Activated naive CD8-positive, alpha-beta T cell treated with anti-CD3 and anti-CD28 coated beads, Interleukin-2, amount 10 ng/mL, durations not matched to agents 7 days and 5 days (primary cell): ENCODE measurements at regions not wholly inside any gene's neighbourhood (a gene's known extent, or its start where the extent isn't known, plus 50 kb on each side); places are given as distances from the start of the nearest gene placed in this dataset.
"Not testable (repeated sequence)": the region's sequence is repeated elsewhere in the genome, so short reads cannot be mapped to it uniquely, and the experiment has no call there.

ENCODE experiments used
- ATAC-seq: fragments of 150-1000 bp; cut with Tn5 transposase; one replicate; pipeline ENCODE4 v1.10.0; 2021; ENCODE audit warnings: low read depth, moderate library complexity
- POLR2A ChIA-PET: fragments of 350-600 bp; sonication (Branson Sonifier 250); formaldehyde crosslinking; loops from one replicate; lab custom pipeline; 2021; ENCODE audit warnings: antibody characterized with exemption; lab: Charles Lee
- DNase-seq: peaks from one replicate; pipeline ENCODE4 v3.0.0; 2021
- H3K27ac Mint-ChIP-seq: one replicate; pipeline ENCODE4 v1.8.0; 2022; ENCODE audit warnings: mild to moderate bottlenecking, mixed read lengths
- H3K27me3 Mint-ChIP-seq: one replicate; pipeline ENCODE4 v1.8.0; 2022; ENCODE audit warnings: mild to moderate bottlenecking, moderate library complexity, mixed read lengths
- H3K36me3 Mint-ChIP-seq: one replicate; pipeline ENCODE4 v1.8.0; 2021; ENCODE audit warnings: mild to moderate bottlenecking, mixed read lengths
- H3K4me1 Mint-ChIP-seq: one replicate; pipeline ENCODE4 v1.8.0; 2021; ENCODE audit warnings: mixed read lengths
- H3K4me3 Mint-ChIP-seq: one replicate; pipeline ENCODE4 v1.8.0; 2022; ENCODE audit warnings: mild to moderate bottlenecking, moderate library complexity, mixed read lengths
- H3K9me3 Mint-ChIP-seq: one replicate; pipeline ENCODE4 v1.8.0; 2021; ENCODE audit warnings: mixed read lengths

DNA sequence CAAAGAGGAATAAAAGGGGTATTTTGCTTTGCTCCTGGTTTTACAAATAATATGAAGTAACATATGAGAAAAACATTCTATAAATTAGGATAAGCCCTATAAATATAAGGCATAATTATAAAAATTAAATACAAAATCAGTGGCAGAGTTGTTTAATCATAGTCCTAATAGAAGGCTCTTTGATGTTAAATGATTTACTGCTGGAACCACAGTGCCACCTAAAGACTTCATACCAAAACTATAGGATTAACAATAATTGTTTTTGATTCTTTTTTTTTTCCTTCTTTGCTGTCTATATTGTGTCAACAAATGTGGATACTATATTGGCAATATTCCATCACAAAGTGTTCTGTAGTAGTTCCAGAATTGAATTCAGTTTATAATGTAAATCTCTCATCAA is 837.7 kb upstream of the SLC39A10 start:
- no peaks in the 10 kb centered on the region for H3K4me1 Mint-ChIP-seq
- no peaks in the 10 kb centered on the region for H3K27me3 Mint-ChIP-seq
- DNase-seq: no peak
- H3K4me3 Mint-ChIP-seq: no peak overlapping the region
- no peak overlapping the region for H3K27ac Mint-ChIP-seq
- no peak for ATAC-seq
- no peaks in the 10 kb centered on the region for H3K9me3 Mint-ChIP-seq
- POLR2A ChIA-PET: no interaction called here
- no peaks in the 10 kb centered on the region for H3K36me3 Mint-ChIP-seq

DNA sequence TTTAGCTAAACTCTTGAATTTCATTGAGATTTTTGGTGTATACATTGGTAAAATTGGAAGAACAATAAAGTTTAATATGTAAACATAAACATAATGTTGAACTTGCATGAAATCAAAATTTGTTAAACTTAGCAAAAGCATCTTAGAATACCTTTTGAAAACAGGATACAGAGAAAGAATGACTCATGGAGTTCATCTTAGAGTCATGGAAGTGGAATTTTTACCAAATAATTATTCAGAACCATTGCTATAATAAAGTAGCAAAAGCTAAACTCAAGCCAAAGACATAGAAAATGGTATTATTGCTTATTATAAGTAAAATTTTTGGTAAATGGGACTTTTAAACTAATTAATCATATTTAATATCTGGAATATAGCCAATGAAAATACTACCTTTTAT is 841.6 kb upstream of the SLC39A10 start:
- no peaks in the 10 kb centered on the region for H3K9me3 Mint-ChIP-seq
- ATAC-seq (no peak), DNase-seq (no peak)
- H3K27ac Mint-ChIP-seq: no peak overlapping the region
- H3K4me3 Mint-ChIP-seq: no peak overlapping the region
- POLR2A ChIA-PET: no interaction called here
- H3K36me3 Mint-ChIP-seq: no peaks in the 10 kb centered on the region
- H3K4me1 Mint-ChIP-seq: no peaks in the 10 kb centered on the region
- H3K27me3 Mint-ChIP-seq: no peaks in the 10 kb centered on the region

DNA sequence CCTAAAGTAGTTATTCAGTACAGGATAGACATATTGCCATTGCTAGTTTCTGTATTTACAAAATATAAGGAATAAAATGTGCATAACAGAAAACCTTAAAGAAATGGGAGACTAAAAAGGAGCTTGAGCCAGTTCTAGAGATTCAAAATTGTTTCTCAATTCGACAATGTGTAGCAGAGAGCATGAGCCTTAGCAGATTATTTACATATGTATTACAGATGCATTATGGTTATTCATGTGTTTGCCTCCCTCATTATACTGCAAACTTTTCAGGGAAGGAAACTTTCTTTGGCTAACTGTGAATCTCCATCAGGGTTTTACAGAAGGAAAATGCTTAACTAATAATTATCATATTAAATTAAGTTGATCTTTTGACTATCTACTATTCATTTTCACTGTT is 854.4 kb upstream of the SLC39A10 start:
- Mint-ChIP-seq H3K27me3 (no peaks in the 10 kb centered on the region), H3K4me3 (no peak overlapping the region), H3K4me1 (no peaks in the 10 kb centered on the region), H3K27ac (no peak overlapping the region), H3K36me3 (no peaks in the 10 kb centered on the region), H3K9me3 (peaks cover 3% of the 10 kb centered on the region)
- ATAC-seq (no peak), DNase-seq (no peak)
- POLR2A ChIA-PET: no interaction called here

DNA sequence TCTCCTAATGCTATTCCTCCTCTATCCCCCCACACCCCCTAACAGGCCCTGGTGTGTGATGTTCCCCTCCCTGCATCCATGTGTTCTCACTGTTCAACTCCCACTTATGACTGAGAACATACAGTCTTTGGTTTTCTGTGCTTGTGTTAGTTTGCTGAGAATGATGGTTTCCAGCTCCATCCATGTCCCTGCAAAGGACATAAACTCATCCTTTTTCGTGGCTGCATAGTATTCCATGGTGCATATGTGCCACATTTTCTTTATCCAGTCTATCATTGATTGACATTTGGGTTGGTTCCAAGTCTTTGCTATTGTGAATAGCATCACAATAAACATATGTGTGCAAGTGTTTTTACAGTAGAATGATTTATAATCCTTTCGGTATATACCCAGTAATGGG is 870.0 kb upstream of the SLC39A10 start:
- ATAC-seq, H3K27ac Mint-ChIP-seq, H3K27me3 Mint-ChIP-seq, POLR2A ChIA-PET, H3K36me3 Mint-ChIP-seq, H3K4me1 Mint-ChIP-seq, H3K9me3 Mint-ChIP-seq, DNase-seq, H3K4me3 Mint-ChIP-seq: not testable (repeated sequence)

DNA sequence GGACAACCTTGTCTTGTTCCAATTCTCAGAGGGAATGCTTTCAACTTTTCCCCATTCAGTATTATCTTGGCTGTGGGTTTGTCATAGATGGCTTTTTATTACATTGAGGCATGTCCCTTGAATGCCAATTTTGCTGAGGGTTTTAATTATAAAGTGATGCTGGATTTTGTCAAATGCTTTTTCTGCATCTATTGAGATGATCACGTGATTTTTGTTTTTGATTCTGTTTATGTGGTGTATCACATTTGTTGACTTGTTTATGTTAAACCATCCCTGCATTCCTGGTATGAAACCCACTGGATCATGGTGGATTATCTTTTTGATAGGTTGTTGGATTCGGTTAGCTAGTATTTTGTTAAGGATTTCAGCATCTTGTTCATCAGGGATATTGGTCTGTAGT is 885.6 kb upstream of the SLC39A10 start:
- ATAC-seq, H3K27ac Mint-ChIP-seq, H3K4me3 Mint-ChIP-seq, POLR2A ChIA-PET, H3K9me3 Mint-ChIP-seq, H3K27me3 Mint-ChIP-seq, H3K36me3 Mint-ChIP-seq, H3K4me1 Mint-ChIP-seq, DNase-seq: not testable (repeated sequence)

DNA sequence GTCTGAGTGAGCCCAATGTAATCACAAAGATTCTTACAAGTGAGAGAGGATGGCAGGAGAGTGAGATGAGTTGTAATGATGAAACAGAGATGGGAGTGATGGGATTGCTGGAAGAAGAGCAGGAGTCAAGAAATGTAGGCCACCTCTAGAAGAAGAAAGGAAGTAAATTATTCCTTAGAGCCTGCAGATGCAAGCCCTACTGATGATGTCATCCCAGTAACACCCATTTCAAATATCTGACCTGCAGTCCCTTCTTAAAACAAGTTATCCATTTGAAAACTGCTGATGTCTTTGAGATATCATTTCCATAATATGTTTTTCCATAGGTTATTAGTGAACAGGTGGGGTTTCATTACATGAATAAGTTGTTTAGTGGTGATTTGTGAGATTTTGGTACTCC is 888.0 kb upstream of the SLC39A10 start:
- no peak for ATAC-seq
- POLR2A ChIA-PET: no interaction called here
- no peak overlapping the region for H3K4me3 Mint-ChIP-seq
- DNase-seq: no peak
- H3K27me3 Mint-ChIP-seq: peaks cover 3% of the 10 kb centered on the region
- no peak overlapping the region for H3K27ac Mint-ChIP-seq
- no peaks in the 10 kb centered on the region for H3K36me3 Mint-ChIP-seq
- H3K4me1 Mint-ChIP-seq: no peaks in the 10 kb centered on the region
- H3K9me3 Mint-ChIP-seq: no peaks in the 10 kb centered on the region

DNA sequence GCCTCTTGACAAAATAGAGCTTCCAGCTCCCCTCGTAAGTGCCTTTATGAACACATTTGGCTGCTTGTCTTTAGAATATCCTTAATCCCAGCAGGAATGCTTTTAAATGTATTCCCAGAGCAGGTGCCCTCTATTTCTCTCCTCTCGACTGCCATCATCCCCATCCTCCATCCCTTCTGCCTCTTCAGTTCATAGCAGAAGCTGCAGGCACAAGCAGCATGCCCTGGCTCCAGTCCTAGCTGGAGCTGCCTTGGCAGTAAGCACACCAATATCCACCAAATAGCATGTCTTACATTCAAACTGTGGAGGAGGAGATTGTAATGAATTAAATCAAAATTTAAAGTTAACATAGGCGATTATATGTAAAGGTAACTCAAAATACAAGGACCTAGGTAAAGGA is 891.3 kb upstream of the SLC39A10 start:
- no peak for ATAC-seq
- Mint-ChIP-seq H3K4me3 (no peak overlapping the region), H3K27ac (no peak overlapping the region), H3K36me3 (no peaks in the 10 kb centered on the region), H3K4me1 (no peaks in the 10 kb centered on the region), H3K27me3 (peaks cover 3% of the 10 kb centered on the region), H3K9me3 (no peaks in the 10 kb centered on the region)
- POLR2A ChIA-PET: no interaction called here
- DNase-seq: no peak

DNA sequence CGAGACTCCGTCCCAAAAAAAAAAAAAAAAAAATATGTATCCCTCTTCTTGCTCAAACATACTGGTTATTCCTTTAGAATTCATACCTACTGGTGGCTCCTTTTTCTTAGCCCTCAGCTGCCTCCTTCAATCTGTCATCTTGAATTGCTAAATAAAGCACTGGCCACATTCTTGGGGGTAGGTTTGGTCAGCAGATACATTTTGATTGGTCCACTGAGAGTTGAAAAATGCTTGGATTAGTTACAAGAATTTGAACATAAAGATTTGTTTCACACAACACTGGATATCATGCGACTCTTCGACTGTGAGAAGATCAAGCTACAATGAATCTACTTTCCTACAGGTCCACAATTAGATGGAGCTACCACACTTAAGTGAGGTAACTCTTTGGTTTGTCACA is 906.1 kb upstream of the SLC39A10 start:
- Mint-ChIP-seq H3K36me3 (no peaks in the 10 kb centered on the region), H3K27me3 (no peaks in the 10 kb centered on the region), H3K4me3 (no peak overlapping the region), H3K9me3 (no peaks in the 10 kb centered on the region), H3K27ac (no peak overlapping the region), H3K4me1 (no peaks in the 10 kb centered on the region)
- DNase-seq (no peak), ATAC-seq (no peak)
- POLR2A ChIA-PET: no interaction called here

DNA sequence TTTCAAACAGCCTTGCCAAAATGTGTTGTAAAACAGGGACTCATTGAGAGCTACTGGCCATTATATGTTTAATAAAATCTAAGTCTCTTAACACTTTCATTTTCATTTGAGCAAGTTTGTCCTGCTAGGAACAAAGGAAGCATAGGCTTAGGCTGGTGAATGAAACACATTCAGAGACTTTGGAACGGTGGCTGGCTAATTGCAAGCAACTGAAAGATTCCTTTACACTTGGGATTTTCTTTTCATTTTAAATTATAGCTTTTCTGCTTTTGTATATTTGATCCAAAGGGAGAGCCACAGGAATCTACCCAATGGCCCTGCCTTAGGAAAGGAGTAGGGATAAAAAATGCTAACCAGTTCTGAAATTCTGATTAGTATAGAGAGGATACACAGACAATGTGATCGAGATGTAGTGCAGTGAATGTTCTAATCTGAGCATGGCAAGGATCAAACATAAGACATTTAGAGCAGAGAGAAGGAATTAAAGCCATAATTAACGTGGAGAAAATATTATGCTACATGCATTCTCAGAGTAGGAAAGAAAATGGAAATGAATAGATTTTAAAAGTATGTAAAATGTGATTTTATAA is 911.4 kb upstream of the SLC39A10 start:
- ATAC-seq (no peak), DNase-seq (no peak)
- no peaks in the 10 kb centered on the region for H3K36me3 Mint-ChIP-seq
- H3K27ac Mint-ChIP-seq: no peak overlapping the region
- no peaks in the 10 kb centered on the region for H3K27me3 Mint-ChIP-seq
- POLR2A ChIA-PET: no interaction called here
- H3K9me3 Mint-ChIP-seq: no peaks in the 10 kb centered on the region
- no peaks in the 10 kb centered on the region for H3K4me1 Mint-ChIP-seq
- no peak overlapping the region for H3K4me3 Mint-ChIP-seq

DNA sequence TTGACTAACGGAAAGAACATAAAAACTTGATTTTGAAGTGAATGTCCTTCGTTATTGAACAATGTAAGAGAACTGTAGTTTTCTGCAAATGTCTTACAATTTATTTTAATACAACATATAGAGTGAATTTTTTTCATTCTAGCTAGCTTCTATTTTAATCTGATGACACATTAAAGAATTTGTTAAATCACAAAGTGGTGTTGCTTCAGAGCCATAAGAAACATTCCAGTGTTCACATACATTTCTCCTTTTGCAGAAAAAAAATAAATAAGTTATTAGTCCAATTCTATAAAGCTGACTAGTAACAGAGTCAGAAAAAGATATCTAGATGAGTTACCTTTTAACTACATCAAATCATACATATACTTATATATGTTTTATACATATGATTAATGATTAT is 914.3 kb upstream of the SLC39A10 start:
- DNase-seq (no peak), ATAC-seq (no peak)
- no peaks in the 10 kb centered on the region for H3K9me3 Mint-ChIP-seq
- no peaks in the 10 kb centered on the region for H3K4me1 Mint-ChIP-seq
- no peaks in the 10 kb centered on the region for H3K27me3 Mint-ChIP-seq
- no peak overlapping the region for H3K4me3 Mint-ChIP-seq
- no peaks in the 10 kb centered on the region for H3K36me3 Mint-ChIP-seq
- POLR2A ChIA-PET: no interaction called here
- no peak overlapping the region for H3K27ac Mint-ChIP-seq

DNA sequence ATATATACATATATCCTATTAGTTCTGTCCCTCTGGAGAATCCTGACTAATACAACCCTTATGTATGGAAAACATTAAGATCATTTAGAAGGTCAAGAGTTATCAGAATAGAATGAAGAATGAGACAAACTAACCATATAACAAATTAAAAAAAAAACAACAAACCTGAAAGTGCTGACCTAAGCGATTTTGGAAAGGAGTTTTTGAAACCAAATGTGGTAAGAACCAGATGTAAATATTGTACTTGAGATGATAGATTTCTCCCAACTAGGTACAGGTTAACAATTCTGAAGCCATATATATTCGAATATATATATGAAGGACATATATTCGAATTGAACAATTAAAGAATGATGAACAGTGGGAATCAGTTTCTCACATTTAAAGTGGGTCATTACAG is 917.8 kb upstream of the SLC39A10 start:
- ATAC-seq: no peak
- H3K27me3 Mint-ChIP-seq: no peaks in the 10 kb centered on the region
- no peaks in the 10 kb centered on the region for H3K4me1 Mint-ChIP-seq
- H3K36me3 Mint-ChIP-seq: no peaks in the 10 kb centered on the region
- POLR2A ChIA-PET: no interaction called here
- H3K27ac Mint-ChIP-seq: no peak overlapping the region
- H3K4me3 Mint-ChIP-seq: no peak overlapping the region
- DNase-seq: no peak
- H3K9me3 Mint-ChIP-seq: peaks cover 2% of the 10 kb centered on the region

DNA sequence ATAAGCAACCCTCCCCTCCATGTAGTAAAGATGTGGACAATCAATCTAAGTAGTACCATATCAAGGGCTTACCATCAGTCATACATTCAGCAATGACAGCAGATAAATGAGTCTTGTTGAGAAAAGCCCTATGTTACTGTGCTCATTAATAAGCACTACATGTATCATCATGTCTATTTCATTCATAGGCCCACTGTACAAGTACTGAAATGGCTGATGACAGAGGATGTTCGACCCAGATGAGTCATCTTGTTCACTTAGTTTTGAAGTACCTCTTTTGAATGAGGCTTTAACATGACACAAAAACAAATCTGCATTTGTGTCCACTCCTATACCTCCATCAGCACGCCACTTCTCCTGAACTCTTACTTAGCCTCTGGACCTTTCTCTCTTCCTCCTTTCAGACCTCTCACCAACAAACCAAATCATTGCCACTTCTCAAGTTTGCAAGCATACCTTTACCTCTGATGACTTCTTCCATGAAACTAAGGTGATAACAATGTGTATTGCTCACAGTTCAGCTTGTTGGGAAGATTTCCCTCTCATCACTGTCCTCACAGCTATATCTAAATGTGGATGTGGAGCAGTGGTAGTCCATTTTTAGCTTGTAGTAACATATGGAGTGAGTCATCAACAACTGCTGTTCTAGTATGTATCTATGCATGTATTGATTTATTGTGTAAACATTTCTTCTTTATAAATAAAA is 921.0 kb upstream of the SLC39A10 start:
- no peak for DNase-seq
- peaks cover 2% of the 10 kb centered on the region for H3K9me3 Mint-ChIP-seq
- no peak overlapping the region for H3K4me3 Mint-ChIP-seq
- no peaks in the 10 kb centered on the region for H3K27me3 Mint-ChIP-seq
- POLR2A ChIA-PET: no interaction called here
- no peaks in the 10 kb centered on the region for H3K4me1 Mint-ChIP-seq
- ATAC-seq: no peak
- no peaks in the 10 kb centered on the region for H3K36me3 Mint-ChIP-seq
- H3K27ac Mint-ChIP-seq: no peak overlapping the region

DNA sequence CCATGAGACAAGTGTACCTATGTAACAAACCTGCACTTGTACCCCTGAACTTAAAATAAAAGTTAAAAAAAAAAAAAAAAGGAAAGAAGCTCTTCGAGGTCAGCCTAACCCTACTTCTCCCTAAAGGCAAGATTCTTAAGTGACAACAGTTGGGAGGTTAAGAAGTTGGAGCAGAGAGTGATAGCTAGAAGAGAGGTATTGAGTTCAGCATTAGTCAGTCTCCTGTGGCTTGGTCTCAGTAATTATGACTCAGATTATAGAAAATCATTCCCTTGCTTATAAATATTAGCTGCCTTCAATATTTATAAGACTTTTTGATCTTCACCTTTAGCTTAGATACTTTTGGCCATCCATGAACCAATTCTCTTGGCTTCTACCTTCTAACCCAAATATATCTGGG is 926.8 kb upstream of the SLC39A10 start:
- Mint-ChIP-seq H3K4me1 (no peaks in the 10 kb centered on the region), H3K4me3 (no peak overlapping the region), H3K9me3 (peaks cover under 1% of the 10 kb centered on the region), H3K27ac (no peak overlapping the region), H3K27me3 (no peaks in the 10 kb centered on the region), H3K36me3 (no peaks in the 10 kb centered on the region)
- POLR2A ChIA-PET: no interaction called here
- DNase-seq: no peak
- no peak for ATAC-seq

DNA sequence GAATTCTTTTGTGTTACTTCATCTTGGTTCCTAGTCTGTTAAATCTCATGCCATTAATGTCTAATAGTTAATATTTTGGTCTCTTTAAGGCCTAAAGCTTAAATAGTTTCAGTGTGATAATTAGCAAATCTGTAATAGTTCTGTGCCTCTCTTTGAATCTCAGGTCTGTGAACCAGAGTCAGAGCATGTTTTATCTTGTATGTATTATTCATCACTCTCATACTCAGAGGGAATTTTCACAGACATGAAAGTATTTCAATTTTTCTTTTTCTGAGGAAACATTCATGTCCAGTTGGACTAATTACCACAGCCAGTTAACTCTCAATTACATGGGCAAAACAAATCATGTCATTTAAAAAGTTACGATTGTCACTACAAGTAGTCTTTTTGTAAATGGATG is 931.9 kb upstream of the SLC39A10 start:
- no peak for DNase-seq
- Mint-ChIP-seq H3K9me3 (no peaks in the 10 kb centered on the region), H3K4me1 (no peaks in the 10 kb centered on the region), H3K4me3 (no peak overlapping the region), H3K27me3 (no peaks in the 10 kb centered on the region), H3K36me3 (no peaks in the 10 kb centered on the region), H3K27ac (no peak overlapping the region)
- no peak for ATAC-seq
- POLR2A ChIA-PET: no interaction called here
